Kidney epithelial cell (primary cell): ENCODE measurements at regions not wholly inside any gene's neighbourhood (a gene's known extent, or its start where the extent isn't known, plus 50 kb on each side); places are given as distances from the start of the nearest gene placed in this dataset.
"Not testable (repeated sequence)": the region's sequence is repeated elsewhere in the genome, so short reads cannot be mapped to it uniquely, and the experiment has no call there.

Experiments used
- DNase-seq: peaks from one replicate; pipeline ENCODE4 v3.0.0-alpha.2; 2010; ENCODE audit warnings: low read depth
- H3K27me3 ChIP-seq: 2 replicates; pipeline ENCODE4 v1.6.0; 2011; ENCODE audit warnings: low read length; ENCODE audit not compliant: control insufficient read depth, insufficient read depth
- H3K36me3 ChIP-seq: 2 replicates; pipeline ENCODE4 v1.5.1; 2011; ENCODE audit warnings: low read length; ENCODE audit not compliant: control insufficient read depth, insufficient read depth
- H3K4me3 ChIP-seq: 2 replicates; pipeline ENCODE4 v1.5.1; 2011; ENCODE audit warnings: low read depth, mild to moderate bottlenecking, control low read depth, low read length
- TF ChIP-seq, protein P1 (sequence below): IDR thresholded peaks from 2 replicates; pipeline ENCODE4 v1.5.1; 2011; ENCODE audit warnings: mild to moderate bottlenecking, moderate library complexity, low read length, control low read depth, inconsistent platforms; ENCODE audit not compliant: insufficient read depth, poor library complexity, severe bottlenecking

- Histone ChIP-seq H3K27me3 (no peaks in the 10 kb centered on the region), H3K4me3 (no peak overlapping the region), H3K36me3 (no peaks in the 10 kb centered on the region)
- DNase-seq = no peak
- TF ChIP-seq, protein P1, sequence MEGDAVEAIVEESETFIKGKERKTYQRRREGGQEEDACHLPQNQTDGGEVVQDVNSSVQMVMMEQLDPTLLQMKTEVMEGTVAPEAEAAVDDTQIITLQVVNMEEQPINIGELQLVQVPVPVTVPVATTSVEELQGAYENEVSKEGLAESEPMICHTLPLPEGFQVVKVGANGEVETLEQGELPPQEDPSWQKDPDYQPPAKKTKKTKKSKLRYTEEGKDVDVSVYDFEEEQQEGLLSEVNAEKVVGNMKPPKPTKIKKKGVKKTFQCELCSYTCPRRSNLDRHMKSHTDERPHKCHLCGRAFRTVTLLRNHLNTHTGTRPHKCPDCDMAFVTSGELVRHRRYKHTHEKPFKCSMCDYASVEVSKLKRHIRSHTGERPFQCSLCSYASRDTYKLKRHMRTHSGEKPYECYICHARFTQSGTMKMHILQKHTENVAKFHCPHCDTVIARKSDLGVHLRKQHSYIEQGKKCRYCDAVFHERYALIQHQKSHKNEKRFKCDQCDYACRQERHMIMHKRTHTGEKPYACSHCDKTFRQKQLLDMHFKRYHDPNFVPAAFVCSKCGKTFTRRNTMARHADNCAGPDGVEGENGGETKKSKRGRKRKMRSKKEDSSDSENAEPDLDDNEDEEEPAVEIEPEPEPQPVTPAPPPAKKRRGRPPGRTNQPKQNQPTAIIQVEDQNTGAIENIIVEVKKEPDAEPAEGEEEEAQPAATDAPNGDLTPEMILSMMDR = no peak
Measured at GRCh38 chr19:28700176-28700575, 512.8 kb downstream of the UQCRFS1 start.

DNA sequence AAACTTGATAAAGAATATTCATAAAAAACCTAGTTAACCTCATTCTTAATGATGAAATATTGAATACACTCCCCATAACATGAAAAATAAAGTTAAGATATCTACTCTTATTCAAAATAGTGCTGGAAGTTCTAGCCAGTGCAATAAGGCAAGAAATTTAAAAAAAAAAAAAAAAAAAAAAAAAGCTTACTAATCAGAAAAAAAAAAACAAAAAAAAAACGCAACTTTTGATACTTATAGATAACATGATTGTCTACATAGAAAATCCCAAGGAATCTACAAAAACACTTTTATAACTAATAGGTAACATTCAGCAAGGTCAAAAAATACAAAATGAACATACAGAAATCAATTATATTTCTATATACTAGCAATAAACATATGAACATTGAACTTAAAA lies 515.6 kb downstream of the UQCRFS1 start:
- TF ChIP-seq, protein P1 = no peak
- H3K36me3 ChIP-seq = no peaks in the 10 kb centered on the region
- no peak for DNase-seq
- H3K27me3 ChIP-seq = no peaks in the 10 kb centered on the region
- no peak overlapping the region for H3K4me3 ChIP-seq

DNA sequence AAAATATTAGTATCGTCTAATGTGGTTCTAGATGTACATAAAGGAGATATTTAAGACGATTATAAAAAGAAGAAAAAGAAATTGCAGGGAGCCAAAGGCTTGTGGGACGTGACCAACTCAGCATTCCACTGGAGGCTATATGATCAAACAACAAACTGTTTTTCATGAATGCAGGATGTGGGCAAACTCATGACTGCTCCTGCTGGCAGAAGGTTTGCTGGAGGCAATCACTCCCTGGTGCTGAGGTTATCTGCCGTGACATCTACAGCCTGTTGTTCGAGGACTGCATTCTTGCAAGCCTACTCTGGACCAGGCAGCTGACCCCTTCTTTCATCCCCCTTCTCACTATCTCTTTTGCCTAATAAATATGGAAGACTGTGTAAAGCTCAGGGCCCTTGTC lies 518.1 kb downstream of the UQCRFS1 start:
- no peaks in the 10 kb centered on the region for H3K36me3 ChIP-seq
- no peak overlapping the region for H3K4me3 ChIP-seq
- TF ChIP-seq, protein P1 = no peak
- DNase-seq = no peak
- no peaks in the 10 kb centered on the region for H3K27me3 ChIP-seq

GRCh38 chr19:28691683-28692082 lies 521.3 kb downstream of the UQCRFS1 start:
- no peak for DNase-seq
- Histone ChIP-seq H3K4me3 (no peak overlapping the region), H3K27me3 (no peaks in the 10 kb centered on the region), H3K36me3 (no peaks in the 10 kb centered on the region)
- TF ChIP-seq, protein P1 = no peak

- not testable (repeated sequence) for H3K27me3 ChIP-seq, H3K36me3 ChIP-seq, DNase-seq
Measured at GRCh38 chr19:28689464-28689863, 523.5 kb downstream of the UQCRFS1 start.

GRCh38 chr19:28687296-28687695 lies 525.7 kb downstream of the UQCRFS1 start:
- TF ChIP-seq, protein P1 = no peak
- H3K36me3 ChIP-seq = no peaks in the 10 kb centered on the region

More at GRCh38 chr19:28689464-28689863, 523.5 kb downstream of the UQCRFS1 start:
- H3K4me3 ChIP-seq = not testable (repeated sequence)

More at GRCh38 chr19:28687296-28687695, 525.7 kb downstream of the UQCRFS1 start:
- Histone ChIP-seq H3K27me3 (no peaks in the 10 kb centered on the region), H3K4me3 (no peak overlapping the region)
- no peak for DNase-seq
